ENCODE measurements at regions not wholly inside any gene's neighbourhood (a gene's known extent, or its start where the extent isn't known, plus 50 kb on each side); places are given as distances from the start of the nearest gene placed in this dataset.
"Not testable (repeated sequence)": the region's sequence is repeated elsewhere in the genome, so short reads cannot be mapped to it uniquely, and the experiment has no call there.

- no peaks in the 10 kb centered on the region; the same call in 1 of the 2 replicates for H3K4me1 ChIP-seq (ENCODE audit: insufficient read depth, low read length)
- no peak overlapping the region for H3K27ac ChIP-seq (ENCODE audit: low read length)
- H3K36me3 ChIP-seq (ENCODE audit: insufficient read depth, low read depth, low read length), result no peaks in the 10 kb centered on the region
- no peak overlapping the region for H3K4me3 ChIP-seq (ENCODE audit: low read length)
- no peaks in the 10 kb centered on the region for H3K9me3 ChIP-seq (ENCODE audit: insufficient read depth, low read depth, low read length)
- no peak overlapping the region for H3K9ac ChIP-seq (ENCODE audit: low read depth, low read length)
- H3K27me3 ChIP-seq (ENCODE audit: insufficient read depth, low read length), result no peaks in the 10 kb centered on the region
These were observed 2182.5 kb upstream of the AGA start for GRCh38 chr4:179624768-179625181.

GRCh38 chr4:179625406-179625805, 2183.2 kb upstream of the AGA start:
- no peaks in the 10 kb centered on the region for H3K27me3 ChIP-seq (ENCODE audit: insufficient read depth, low read length)
- H3K4me1 ChIP-seq (ENCODE audit: insufficient read depth, low read length), result no peaks in the 10 kb centered on the region; the same call in 1 of the 2 replicates
- H3K4me3 ChIP-seq (ENCODE audit: low read length), result no peak overlapping the region
- H3K27ac ChIP-seq (ENCODE audit: low read length), result no peak overlapping the region
- no peaks in the 10 kb centered on the region for H3K9me3 ChIP-seq (ENCODE audit: insufficient read depth, low read depth, low read length)
- H3K9ac ChIP-seq (ENCODE audit: low read depth, low read length), result no peak overlapping the region
- no peaks in the 10 kb centered on the region for H3K36me3 ChIP-seq (ENCODE audit: insufficient read depth, low read depth, low read length)

- H3K9ac ChIP-seq (ENCODE audit: low read depth, low read length), result no peak overlapping the region
- H3K27ac ChIP-seq (ENCODE audit: low read length), result no peak overlapping the region
- H3K36me3 ChIP-seq (ENCODE audit: insufficient read depth, low read depth, low read length), result no peaks in the 10 kb centered on the region
- no peaks in the 10 kb centered on the region; the same call in 1 of the 2 replicates for H3K4me1 ChIP-seq (ENCODE audit: insufficient read depth, low read length)
- H3K27me3 ChIP-seq (ENCODE audit: insufficient read depth, low read length), result no peaks in the 10 kb centered on the region
- H3K9me3 ChIP-seq (ENCODE audit: insufficient read depth, low read depth, low read length), result no peaks in the 10 kb centered on the region
- H3K4me3 ChIP-seq (ENCODE audit: low read length), result no peak overlapping the region
These were observed 2184.4 kb upstream of the AGA start for GRCh38 chr4:179626687-179627086.

GRCh38 chr4:179631321-179631720, 2189.1 kb upstream of the AGA start:
- Histone ChIP-seq H3K36me3 (ENCODE audit: insufficient read depth, low read depth, low read length) (no peaks in the 10 kb centered on the region), H3K9me3 (ENCODE audit: insufficient read depth, low read depth, low read length) (peaks cover 8% of the 10 kb centered on the region), H3K9ac (ENCODE audit: low read depth, low read length) (no peak overlapping the region), H3K4me1 (ENCODE audit: insufficient read depth, low read length) (no peaks in the 10 kb centered on the region), H3K27ac (ENCODE audit: low read length) (no peak overlapping the region), H3K27me3 (ENCODE audit: insufficient read depth, low read length) (no peaks in the 10 kb centered on the region), H3K4me3 (ENCODE audit: low read length) (no peak overlapping the region)

GRCh38 chr4:179634862-179635261, 2192.6 kb upstream of the AGA start:
- Histone ChIP-seq H3K4me3 (ENCODE audit: low read length) (no peak overlapping the region), H3K27me3 (ENCODE audit: insufficient read depth, low read length) (no peaks in the 10 kb centered on the region), H3K9ac (ENCODE audit: low read depth, low read length) (no peak overlapping the region), H3K4me1 (ENCODE audit: insufficient read depth, low read length) (no peaks in the 10 kb centered on the region), H3K27ac (ENCODE audit: low read length) (no peak overlapping the region), H3K9me3 (ENCODE audit: insufficient read depth, low read depth, low read length) (peaks cover 14% of the 10 kb centered on the region), H3K36me3 (ENCODE audit: insufficient read depth, low read depth, low read length) (no peaks in the 10 kb centered on the region)

GRCh38 chr4:179662522-179662921, 2220.3 kb upstream of the AGA start:
- H3K27me3 ChIP-seq (ENCODE audit: insufficient read depth, low read length), result no peaks in the 10 kb centered on the region
- H3K36me3 ChIP-seq (ENCODE audit: insufficient read depth, low read depth, low read length), result no peaks in the 10 kb centered on the region
- no peak overlapping the region for H3K9ac ChIP-seq (ENCODE audit: low read depth, low read length)
- no peaks in the 10 kb centered on the region for H3K9me3 ChIP-seq (ENCODE audit: insufficient read depth, low read depth, low read length)
- H3K4me3 ChIP-seq (ENCODE audit: low read length), result no peak overlapping the region
- no peak overlapping the region for H3K27ac ChIP-seq (ENCODE audit: low read length)
- H3K4me1 ChIP-seq (ENCODE audit: insufficient read depth, low read length), result no peaks in the 10 kb centered on the region

GRCh38 chr4:179663641-179664429, 2221.6 kb upstream of the AGA start:
- H3K4me3 ChIP-seq (ENCODE audit: low read length), result no peak overlapping the region
- H3K9me3 ChIP-seq (ENCODE audit: insufficient read depth, low read depth, low read length), result no peaks in the 10 kb centered on the region
- no peak overlapping the region for H3K27ac ChIP-seq (ENCODE audit: low read length)
- no peaks in the 10 kb centered on the region for H3K27me3 ChIP-seq (ENCODE audit: insufficient read depth, low read length)
- no peaks in the 10 kb centered on the region for H3K36me3 ChIP-seq (ENCODE audit: insufficient read depth, low read depth, low read length)
- H3K9ac ChIP-seq (ENCODE audit: low read depth, low read length), result no peak overlapping the region
- no peaks in the 10 kb centered on the region for H3K4me1 ChIP-seq (ENCODE audit: insufficient read depth, low read length)

GRCh38 chr4:179664430-179665027, 2222.3 kb upstream of the AGA start:
- Histone ChIP-seq H3K36me3 (ENCODE audit: insufficient read depth, low read depth, low read length) (no peaks in the 10 kb centered on the region), H3K4me3 (ENCODE audit: low read length) (no peak overlapping the region), H3K9ac (ENCODE audit: low read depth, low read length) (no peak overlapping the region), H3K9me3 (ENCODE audit: insufficient read depth, low read depth, low read length) (no peaks in the 10 kb centered on the region), H3K4me1 (ENCODE audit: insufficient read depth, low read length) (no peaks in the 10 kb centered on the region), H3K27me3 (ENCODE audit: insufficient read depth, low read length) (no peaks in the 10 kb centered on the region), H3K27ac (ENCODE audit: low read length) (no peak overlapping the region)

GRCh38 chr4:179666226-179666625, 2224.0 kb upstream of the AGA start:
- Histone ChIP-seq H3K9ac (ENCODE audit: low read depth, low read length) (no peak overlapping the region), H3K27ac (ENCODE audit: low read length) (no peak overlapping the region), H3K4me1 (ENCODE audit: insufficient read depth, low read length) (no peaks in the 10 kb centered on the region), H3K4me3 (ENCODE audit: low read length) (no peak overlapping the region), H3K27me3 (ENCODE audit: insufficient read depth, low read length) (no peaks in the 10 kb centered on the region), H3K9me3 (ENCODE audit: insufficient read depth, low read depth, low read length) (no peaks in the 10 kb centered on the region), H3K36me3 (ENCODE audit: insufficient read depth, low read depth, low read length) (no peaks in the 10 kb centered on the region)

- Histone ChIP-seq H3K9me3 (ENCODE audit: insufficient read depth, low read depth, low read length) (peaks cover 9% of the 10 kb centered on the region; the same call in 1 of the 2 replicates), H3K4me1 (ENCODE audit: insufficient read depth, low read length) (no peaks in the 10 kb centered on the region), H3K9ac (ENCODE audit: low read depth, low read length) (no peak overlapping the region), H3K36me3 (ENCODE audit: insufficient read depth, low read depth, low read length) (no peaks in the 10 kb centered on the region), H3K27me3 (ENCODE audit: insufficient read depth, low read length) (no peaks in the 10 kb centered on the region), H3K27ac (ENCODE audit: low read length) (no peak overlapping the region), H3K4me3 (ENCODE audit: low read length) (no peak overlapping the region)
These were observed 2229.4 kb upstream of the AGA start for GRCh38 chr4:179671609-179672008.

- H3K36me3 ChIP-seq (ENCODE audit: insufficient read depth, low read depth, low read length), result no peaks in the 10 kb centered on the region
- H3K4me3 ChIP-seq (ENCODE audit: low read length), result no peak overlapping the region
- peaks cover 5% of the 10 kb centered on the region; the same call in 1 of the 2 replicates for H3K9me3 ChIP-seq (ENCODE audit: insufficient read depth, low read depth, low read length)
- H3K27me3 ChIP-seq (ENCODE audit: insufficient read depth, low read length), result no peaks in the 10 kb centered on the region
- no peaks in the 10 kb centered on the region for H3K4me1 ChIP-seq (ENCODE audit: insufficient read depth, low read length)
- H3K27ac ChIP-seq (ENCODE audit: low read length), result no peak overlapping the region
- no peak overlapping the region for H3K9ac ChIP-seq (ENCODE audit: low read depth, low read length)
These were observed 2236.0 kb upstream of the AGA start for GRCh38 chr4:179678093-179678814.

GRCh38 chr4:179683661-179684060, 2241.4 kb upstream of the AGA start:
- H3K9me3 ChIP-seq (ENCODE audit: insufficient read depth, low read depth, low read length); H3K36me3 ChIP-seq (ENCODE audit: insufficient read depth, low read depth, low read length); H3K4me1 ChIP-seq (ENCODE audit: insufficient read depth, low read length); H3K27me3 ChIP-seq (ENCODE audit: insufficient read depth, low read length); H3K9ac ChIP-seq (ENCODE audit: low read depth, low read length); H3K4me3 ChIP-seq (ENCODE audit: low read length); H3K27ac ChIP-seq (ENCODE audit: low read length): not testable (repeated sequence)

Data from iPS-20b (cell line).